ENCODE measurements at regions not wholly inside any gene's neighbourhood (a gene's known extent, or its start where the extent isn't known, plus 50 kb on each side); places are given as distances from the start of the nearest gene placed in this dataset.
A peak's percentile ranks its signal among the peaks of the same experiment; 100 is the strongest.
"Not testable (repeated sequence)": the region's sequence is repeated elsewhere in the genome, so short reads cannot be mapped to it uniquely, and the experiment has no call there.

DNA sequence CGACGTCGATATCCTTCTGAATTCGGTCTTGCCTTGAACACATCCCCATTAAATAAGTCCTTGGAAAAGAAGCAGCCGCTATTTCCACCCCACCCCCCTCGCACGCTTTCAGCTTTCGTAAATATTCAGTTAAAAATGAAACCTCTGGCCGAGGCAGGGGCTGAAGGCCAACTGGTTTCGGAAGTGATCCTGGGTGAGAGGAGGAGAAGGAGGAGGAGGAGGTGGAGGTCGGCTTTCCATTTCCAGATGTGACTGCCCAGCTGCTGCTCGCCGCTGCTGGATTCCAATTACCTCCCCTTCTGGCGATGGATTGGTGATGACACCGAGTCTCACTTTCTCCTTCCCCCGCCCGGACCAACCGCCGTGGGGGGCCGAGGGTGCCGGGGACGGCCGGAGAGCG is 73.1 kb upstream of the NBPF8 start:
- not testable (repeated sequence) for H2BK120ac ChIP-seq (ENCODE audit: insufficient read depth, low read length, poor library complexity); H3K14ac ChIP-seq (ENCODE audit: low read length); H3K23ac ChIP-seq (ENCODE audit: low read length); H3K18ac ChIP-seq (ENCODE audit: low read length); H2BK5ac ChIP-seq (ENCODE audit: low read depth, low read length, poor library complexity); H4K91ac ChIP-seq (ENCODE audit: low read depth, low read length); H2BK12ac ChIP-seq (ENCODE audit: low read length); H3K27me3 ChIP-seq (ENCODE audit: insufficient read depth, low read length); H4K12ac ChIP-seq (ENCODE audit: low read depth, low read length); H3K9me3 ChIP-seq (ENCODE audit: insufficient read depth, low read depth, low read length); H3K4me3 ChIP-seq (ENCODE audit: low read depth, low read length); H2AK5ac ChIP-seq (ENCODE audit: low read length); H3K79me2 ChIP-seq (ENCODE audit: control insufficient read depth, insufficient read depth, low read length, poor library complexity); H2AFZ ChIP-seq (ENCODE audit: insufficient read depth, low read length, poor library complexity); H3K36me3 ChIP-seq (ENCODE audit: control insufficient read depth in 1 of 2, insufficient read depth in 2 of 2, low read length in 2 of 2); H3K4me1 ChIP-seq (ENCODE audit: control insufficient read depth in 1 of 2, insufficient read depth in 2 of 2, low read length in 2 of 2); H3K9ac ChIP-seq (ENCODE audit: low read length); H3K79me1 ChIP-seq (ENCODE audit: low read length); H4K8ac ChIP-seq (ENCODE audit: low read depth, low read length); H3K27ac ChIP-seq (ENCODE audit: low read depth, low read length); H3K4ac ChIP-seq (ENCODE audit: low read depth, low read length)
- DNase-seq, result peak; percentile 10 to 13
- WGBS (ENCODE audit: extremely low coverage, insufficient coverage, insufficient read length), result no CpG with 5 or more reads among the region's 24 CpGs
- peak overlapping the region; percentile 53 for H3K4me2 ChIP-seq (ENCODE audit: low read length)

DNA sequence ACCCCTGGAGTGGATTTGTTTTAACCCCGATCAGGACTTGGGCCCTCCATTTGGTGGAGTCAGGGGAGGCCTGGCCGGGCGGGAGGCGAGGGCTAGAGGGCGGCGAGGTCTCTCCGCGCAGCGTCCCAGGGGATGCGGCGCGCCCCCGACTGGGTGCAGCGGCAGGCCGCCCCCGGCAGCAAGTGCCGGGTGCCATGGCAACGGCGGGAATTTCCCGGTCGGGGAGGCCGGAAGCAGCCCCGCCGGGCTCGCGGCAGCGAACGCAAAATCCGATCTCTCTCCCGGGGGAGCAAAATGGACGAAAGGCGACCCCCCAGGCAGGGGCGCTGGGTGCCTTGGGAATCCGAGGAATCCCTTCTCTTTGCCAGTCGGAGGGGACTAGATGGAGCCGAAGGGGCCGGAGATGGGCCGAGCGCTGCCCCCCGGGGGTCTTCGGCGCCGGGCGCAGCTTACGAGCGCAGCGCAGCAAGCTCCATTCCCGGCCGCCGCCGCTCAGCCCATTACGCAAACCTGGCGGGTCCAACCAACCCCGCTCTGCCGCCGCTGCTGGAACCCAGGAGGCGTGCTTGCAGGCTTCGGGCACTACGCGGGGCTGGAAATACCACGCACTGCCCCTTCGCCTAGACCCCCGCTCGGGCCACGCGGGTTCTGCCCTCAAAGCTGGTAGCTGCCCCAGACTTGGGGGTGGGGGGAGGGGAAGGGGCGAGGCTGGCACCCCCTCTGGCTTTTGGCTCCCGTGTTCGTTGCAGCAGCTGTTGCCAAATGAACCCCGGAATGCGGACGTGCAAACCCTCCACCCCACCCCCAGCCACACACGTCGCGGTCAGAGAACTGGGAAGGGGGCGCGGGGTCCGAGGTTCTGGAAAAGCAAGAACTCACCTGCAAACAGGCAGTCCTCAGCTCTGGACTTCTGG is 73.7 kb upstream of the NBPF8 start:
- not testable (repeated sequence) for H3K79me1 ChIP-seq (ENCODE audit: low read length); H3K4me3 ChIP-seq (ENCODE audit: low read depth, low read length); H3K27ac ChIP-seq (ENCODE audit: low read depth, low read length); H3K4ac ChIP-seq (ENCODE audit: low read depth, low read length); H4K12ac ChIP-seq (ENCODE audit: low read depth, low read length); H3K18ac ChIP-seq (ENCODE audit: low read length); H2AFZ ChIP-seq (ENCODE audit: insufficient read depth, low read length, poor library complexity); H2BK5ac ChIP-seq (ENCODE audit: low read depth, low read length, poor library complexity); DNase-seq; H3K14ac ChIP-seq (ENCODE audit: low read length); H3K4me2 ChIP-seq (ENCODE audit: low read length); H3K23ac ChIP-seq (ENCODE audit: low read length); H2BK120ac ChIP-seq (ENCODE audit: insufficient read depth, low read length, poor library complexity); H3K36me3 ChIP-seq (ENCODE audit: control insufficient read depth in 1 of 2, insufficient read depth in 2 of 2, low read length in 2 of 2); H2BK12ac ChIP-seq (ENCODE audit: low read length); H3K27me3 ChIP-seq (ENCODE audit: insufficient read depth, low read length); H4K91ac ChIP-seq (ENCODE audit: low read depth, low read length); H3K79me2 ChIP-seq (ENCODE audit: control insufficient read depth, insufficient read depth, low read length, poor library complexity); H2AK5ac ChIP-seq (ENCODE audit: low read length); H3K9ac ChIP-seq (ENCODE audit: low read length); H4K8ac ChIP-seq (ENCODE audit: low read depth, low read length); H3K9me3 ChIP-seq (ENCODE audit: insufficient read depth, low read depth, low read length); H3K4me1 ChIP-seq (ENCODE audit: control insufficient read depth in 1 of 2, insufficient read depth in 2 of 2, low read length in 2 of 2)
- no CpG with 5 or more reads among the region's 78 CpGs for WGBS (ENCODE audit: extremely low coverage, insufficient coverage, insufficient read length)

DNA sequence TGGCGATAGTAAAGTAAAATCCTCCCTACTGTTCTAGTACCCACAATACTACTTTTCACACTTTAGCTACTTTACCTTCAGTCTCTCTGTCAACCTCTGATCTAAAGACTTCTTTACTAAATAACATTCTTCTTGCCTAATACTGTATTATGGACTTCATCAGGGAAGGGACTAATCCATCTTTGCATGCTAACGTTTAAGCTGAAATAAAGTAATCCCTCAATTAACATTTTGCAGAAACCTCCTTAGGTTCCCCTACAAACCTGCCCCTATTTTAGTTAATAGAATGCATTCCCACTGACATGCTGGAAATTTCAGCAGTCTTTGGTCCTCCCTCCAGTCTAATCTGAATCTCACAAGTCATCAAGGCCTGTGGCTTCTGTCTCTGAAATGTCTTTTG is 99.1 kb upstream of the NBPF8 start:
- H3K18ac ChIP-seq (ENCODE audit: low read length); H4K12ac ChIP-seq (ENCODE audit: low read depth, low read length); H2BK12ac ChIP-seq (ENCODE audit: low read length); H3K23ac ChIP-seq (ENCODE audit: low read length); H3K27ac ChIP-seq (ENCODE audit: low read depth, low read length); H3K9ac ChIP-seq (ENCODE audit: low read length); H3K14ac ChIP-seq (ENCODE audit: low read length); H3K4ac ChIP-seq (ENCODE audit: low read depth, low read length); H3K36me3 ChIP-seq (ENCODE audit: control insufficient read depth in 1 of 2, insufficient read depth in 2 of 2, low read length in 2 of 2); H3K27me3 ChIP-seq (ENCODE audit: insufficient read depth, low read length); H3K4me3 ChIP-seq (ENCODE audit: low read depth, low read length); H3K9me3 ChIP-seq (ENCODE audit: insufficient read depth, low read depth, low read length); H3K79me2 ChIP-seq (ENCODE audit: control insufficient read depth, insufficient read depth, low read length, poor library complexity); H2AFZ ChIP-seq (ENCODE audit: insufficient read depth, low read length, poor library complexity); H2BK120ac ChIP-seq (ENCODE audit: insufficient read depth, low read length, poor library complexity); H3K4me1 ChIP-seq (ENCODE audit: control insufficient read depth in 1 of 2, insufficient read depth in 2 of 2, low read length in 2 of 2); DNase-seq; H4K8ac ChIP-seq (ENCODE audit: low read depth, low read length); H4K91ac ChIP-seq (ENCODE audit: low read depth, low read length); H3K4me2 ChIP-seq (ENCODE audit: low read length); H2AK5ac ChIP-seq (ENCODE audit: low read length); H3K79me1 ChIP-seq (ENCODE audit: low read length); H2BK5ac ChIP-seq (ENCODE audit: low read depth, low read length, poor library complexity): not testable (repeated sequence)
- WGBS (ENCODE audit: extremely low coverage, insufficient coverage, insufficient read length), result no CpG with 5 or more reads among the region's 2 CpGs

DNA sequence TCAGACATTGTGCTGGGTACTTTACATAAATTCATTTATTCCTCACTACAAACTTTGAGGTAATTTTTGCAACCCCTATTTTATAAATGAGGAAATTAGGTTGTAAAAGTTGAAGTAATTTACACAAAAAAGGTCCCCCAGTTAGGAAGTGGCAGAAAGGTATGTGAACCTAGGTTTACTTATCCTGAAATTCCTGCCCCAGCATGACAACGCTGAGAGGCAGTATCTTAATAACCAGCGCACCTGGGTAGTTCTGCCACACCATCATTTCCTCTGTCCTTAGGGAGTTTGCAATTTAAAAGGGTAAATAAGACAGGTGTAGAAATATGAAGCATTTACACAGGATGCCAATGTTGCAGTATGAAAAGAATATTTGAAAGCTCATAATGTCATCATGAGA is 102.9 kb upstream of the NBPF8 start:
- H4K91ac ChIP-seq (ENCODE audit: low read depth, low read length); H3K4me2 ChIP-seq (ENCODE audit: low read length); H3K36me3 ChIP-seq (ENCODE audit: control insufficient read depth in 1 of 2, insufficient read depth in 2 of 2, low read length in 2 of 2); H3K9ac ChIP-seq (ENCODE audit: low read length); H2AFZ ChIP-seq (ENCODE audit: insufficient read depth, low read length, poor library complexity); H3K4me1 ChIP-seq (ENCODE audit: control insufficient read depth in 1 of 2, insufficient read depth in 2 of 2, low read length in 2 of 2); H4K12ac ChIP-seq (ENCODE audit: low read depth, low read length); H4K8ac ChIP-seq (ENCODE audit: low read depth, low read length); H3K27me3 ChIP-seq (ENCODE audit: insufficient read depth, low read length); H3K79me1 ChIP-seq (ENCODE audit: low read length); H3K4me3 ChIP-seq (ENCODE audit: low read depth, low read length); H3K14ac ChIP-seq (ENCODE audit: low read length); H2BK5ac ChIP-seq (ENCODE audit: low read depth, low read length, poor library complexity); H2BK12ac ChIP-seq (ENCODE audit: low read length); H3K4ac ChIP-seq (ENCODE audit: low read depth, low read length); H3K27ac ChIP-seq (ENCODE audit: low read depth, low read length); H2AK5ac ChIP-seq (ENCODE audit: low read length); H3K18ac ChIP-seq (ENCODE audit: low read length); H2BK120ac ChIP-seq (ENCODE audit: insufficient read depth, low read length, poor library complexity); H3K23ac ChIP-seq (ENCODE audit: low read length); DNase-seq; H3K9me3 ChIP-seq (ENCODE audit: insufficient read depth, low read depth, low read length); H3K79me2 ChIP-seq (ENCODE audit: control insufficient read depth, insufficient read depth, low read length, poor library complexity): not testable (repeated sequence)
- whole genome bisulfite sequencing (ENCODE audit: extremely low coverage, insufficient coverage, insufficient read length), result no CpG with 5 or more reads among the region's 2 CpGs
